CD14-positive monocyte (primary cell): ENCODE measurements at regions not wholly inside any gene's neighbourhood (a gene's known extent, or its start where the extent isn't known, plus 50 kb on each side); places are given as distances from the start of the nearest gene placed in this dataset.

ENCODE experiments used
- DNase-seq, 3 donors: peaks; one replicate each; pipeline ENCODE4 v3.0.0-alpha.2; 2011 to 2022
- H2AFZ ChIP-seq: 2 replicates; pipeline ENCODE4 v1.6.0; 2012; ENCODE audit warnings: mild to moderate bottlenecking, low read depth, low read length, inconsistent platforms; ENCODE audit not compliant: insufficient read depth, poor library complexity, severe bottlenecking
- H3K27ac ChIP-seq, 2 donors: 1 replicate in 1 of 2; 2 replicates in 1 of 2; pipeline ENCODE4 v1.5.1; 2012 to 2013; ENCODE audit warnings: low read length in 2 of 2, control low read depth in 1 of 2, inconsistent platforms in 1 of 2, low read depth in 1 of 2, mild to moderate bottlenecking in 1 of 2
- H3K27me3 ChIP-seq, 2 donors: one replicate each; pipeline versions ENCODE4 v1.6.0 to v1.6.1; 2011 to 2013; ENCODE audit warnings: low read length in 2 of 2; ENCODE audit not compliant: control insufficient read depth in 2 of 2, insufficient read depth in 2 of 2
- H3K36me3 ChIP-seq, 2 donors: replicated peaks in 1 of 2; 1 replicate in 1 of 2; 2 replicates in 1 of 2; pipeline versions ENCODE4 v1.5.1 to v1.6.1; 2012 to 2013; ENCODE audit warnings: low read length in 2 of 2, control low read depth in 1 of 2, inconsistent platforms in 1 of 2, mild to moderate bottlenecking in 1 of 2; ENCODE audit not compliant: insufficient read depth in 2 of 2, control insufficient read depth in 1 of 2
- H3K4me1 ChIP-seq, 2 donors: 1 replicate in 1 of 2; 2 replicates in 1 of 2; pipeline versions ENCODE4 v1.5.1 to v1.6.1; 2012 to 2013; ENCODE audit warnings: low read length in 2 of 2, control low read depth in 1 of 2, inconsistent platforms in 1 of 2, mild to moderate bottlenecking in 1 of 2, moderate library complexity in 1 of 2; ENCODE audit not compliant: insufficient read depth in 2 of 2, control insufficient read depth in 1 of 2
- H3K4me2 ChIP-seq: replicated peaks from 2 replicates; pipeline ENCODE3; 2012; ENCODE audit warnings: low read length, moderate library complexity, mild to moderate bottlenecking; ENCODE audit not compliant: poor library complexity, severe bottlenecking; ENCODE audit errors: extremely low read depth
- H3K4me3 ChIP-seq, 3 experiments: fragments of 200-600 bp in 1 of 3; sonication (generic) in 1 of 3; replicated peaks in 1 of 3; 1 replicate in 2 of 3; 2 replicates in 1 of 3; pipeline ENCODE4 v1.5.1; 2011 to 2013; ENCODE audit warnings: low read length in 3 of 3, mild to moderate bottlenecking in 3 of 3, control low read depth in 2 of 3, low read depth in 2 of 3, inconsistent platforms in 1 of 3, moderate library complexity in 1 of 3
- H3K79me2 ChIP-seq: 2 replicates; pipeline ENCODE4 v1.6.0; 2012; ENCODE audit warnings: mild to moderate bottlenecking, control low read depth, inconsistent platforms, low read length, moderate library complexity; ENCODE audit not compliant: insufficient read depth
- H3K9ac ChIP-seq: 2 replicates; pipeline ENCODE4 v1.6.0; 2017; ENCODE audit warnings: low read length, mild to moderate bottlenecking; ENCODE audit not compliant: insufficient read depth, poor library complexity, severe bottlenecking
- H3K9me3 ChIP-seq, 2 donors: replicated peaks in 1 of 2; 1 replicate in 1 of 2; 2 replicates in 1 of 2; pipeline versions ENCODE4 v1.5.1 to v1.6.1; 2012 to 2013; ENCODE audit warnings: low read length in 2 of 2, control low read depth in 1 of 2; ENCODE audit not compliant: control insufficient read depth in 1 of 2, insufficient read depth in 1 of 2
- H4K20me1 ChIP-seq: 2 replicates; pipeline ENCODE4 v1.6.0; 2012; ENCODE audit warnings: mild to moderate bottlenecking, low read length, control low read depth, moderate library complexity; ENCODE audit not compliant: insufficient read depth
- H3K27ac Mint-ChIP-seq, 7 donors: one replicate each; pipeline ENCODE4 v1.8.0; 2020; ENCODE audit warnings: mild to moderate bottlenecking in 7 of 7, mixed read lengths in 7 of 7, moderate library complexity in 6 of 7, inconsistent platforms in 2 of 7
- H3K27me3 Mint-ChIP-seq, 3 donors: one replicate each; pipeline ENCODE4 v1.8.0; 2021 to 2022; ENCODE audit warnings: low read depth in 3 of 3, mild to moderate bottlenecking in 3 of 3, mixed read lengths in 3 of 3, moderate library complexity in 3 of 3, inconsistent platforms in 1 of 3
- H3K36me3 Mint-ChIP-seq, 2 donors: one replicate each; pipeline ENCODE4 v1.8.0; 2020; ENCODE audit warnings: mixed read lengths in 2 of 2, inconsistent platforms in 1 of 2, mild to moderate bottlenecking in 1 of 2
- H3K4me1 Mint-ChIP-seq: one replicate; pipeline ENCODE4 v1.8.0; 2020; ENCODE audit warnings: mild to moderate bottlenecking, mixed read lengths
- H3K4me3 Mint-ChIP-seq, 2 donors: one replicate each; pipeline ENCODE4 v1.8.0; 2020; ENCODE audit warnings: mild to moderate bottlenecking in 2 of 2, mixed read lengths in 2 of 2, moderate library complexity in 1 of 2
- H3K9me3 Mint-ChIP-seq, 7 donors: one replicate each; pipeline ENCODE4 v1.8.0; 2020 to 2022; ENCODE audit warnings: mixed read lengths in 7 of 7, mild to moderate bottlenecking in 6 of 7, moderate library complexity in 6 of 7, inconsistent platforms in 2 of 7
- CTCF ChIP-seq: fragments of 200-600 bp; IDR thresholded peaks from one replicate; pipeline ENCODE4 v1.8.0; 2022; ENCODE audit warnings: antibody characterized with exemption, mild to moderate bottlenecking
- WGBS: methylation state at CpG from one replicate; pipeline ENCODE4 v1.1.5; 2013; ENCODE audit warnings: missing lambda C conversion rate; ENCODE audit not compliant: insufficient coverage; 5-methylcytosine and 5-hydroxymethylcytosine counted together
- intact Hi-C, 2 donors: fragments of 100-400 bp; cut with micrococcal nuclease; formaldehyde crosslinking; loops; one replicate each; pipeline versions ENCODE4 v1.15.0 to v1.15.1; 2023

GRCh38 chr2:144694456-144694855, 174.5 kb upstream of the ZEB2 start:
- Mint-ChIP-seq H3K4me3 (no peak overlapping the region), H3K4me1 (peaks cover 52% of the 10 kb centered on the region), H3K36me3 (peaks cover 7 to 8% of the 10 kb centered on the region in 2 donors), H3K9me3 (peaks cover 0 to 9% (median 3%) of the 10 kb centered on the region in 7 donors), H3K27me3 (no peaks in the 10 kb centered on the region), H3K27ac (peak overlapping the region; percentile 79 to 98 (median 94))
- Histone ChIP-seq H3K4me1 (peaks cover 33 to 51% of the 10 kb centered on the region in 2 donors), H3K9me3 (no peaks in the 10 kb centered on the region), H3K9ac (no peak overlapping the region), H3K4me2 (no peak overlapping the region), H2AFZ (no peak overlapping the region), H4K20me1 (no peaks in the 10 kb centered on the region), H3K4me3 (no peak overlapping the region), H3K36me3 (no peaks in the 10 kb centered on the region), H3K79me2 (peaks cover 12% of the 10 kb centered on the region), H3K27me3 (no peaks in the 10 kb centered on the region), H3K27ac (peak overlapping the region in 1 of 2 donors; percentile 85)
- no peak for TF ChIP-seq CTCF
- no CpG with 5 or more reads among the region's 1 CpG for WGBS
- intact Hi-C loops, result no loop called here
- DNase-seq, result peak in 2 of 3 donors; percentile 47 to 58

GRCh38 chr2:144693179-144693578, 173.3 kb upstream of the ZEB2 start:
- Mint-ChIP-seq H3K9me3 (peaks cover 0 to 9% (median 3%) of the 10 kb centered on the region in 7 donors), H3K27me3 (no peaks in the 10 kb centered on the region), H3K4me1 (peaks cover 59% of the 10 kb centered on the region), H3K27ac (peak overlapping the region; percentile 79 to 98 (median 94)), H3K4me3 (no peak overlapping the region), H3K36me3 (peaks cover 3 to 6% of the 10 kb centered on the region in 2 donors)
- Histone ChIP-seq H3K36me3 (no peaks in the 10 kb centered on the region), H3K27ac (peak overlapping the region in 1 of 2 donors; percentile 85), H3K4me2 (no peak overlapping the region), H3K9ac (peak overlapping the region; percentile 23), H3K27me3 (no peaks in the 10 kb centered on the region), H3K4me3 (no peak overlapping the region), H3K4me1 (peaks cover 44 to 63% of the 10 kb centered on the region in 2 donors), H2AFZ (no peak overlapping the region), H4K20me1 (no peaks in the 10 kb centered on the region), H3K9me3 (no peaks in the 10 kb centered on the region), H3K79me2 (peaks cover 12% of the 10 kb centered on the region)
- peak; percentile 81 to 85 (median 84) for DNase-seq
- intact Hi-C loops, result no loop called here
- WGBS, result no CpG with 5 or more reads among the region's 3 CpGs
- TF ChIP-seq CTCF, result no peak
